Upper lobe of left lung (tissue), 6 donors: ENCODE measurements at regions not wholly inside any gene's neighbourhood (a gene's known extent, or its start where the extent isn't known, plus 50 kb on each side); places are given as distances from the start of the nearest gene placed in this dataset.

Experiments used
- ATAC-seq, 2 donors: fragments of 200-7000 bp; cut with Tn5 transposase; one replicate each; pipeline ENCODE4 v1.9.1; 2022; ENCODE audit warnings: mild to moderate bottlenecking in 2 of 2, moderate library complexity in 2 of 2; ENCODE audit not compliant: low FRiP score in 2 of 2
- DNase-seq, 2 donors: peaks; one replicate each; pipeline ENCODE4 v3.0.0-alpha.2; 2019 to 2020
- H3K27ac ChIP-seq, 4 donors: fragments of 200-600 bp; sonication (generic); one replicate each; pipeline ENCODE4 v1.5.1; 2016 to 2019
- H3K27me3 ChIP-seq, 4 donors: fragments of 200-600 bp; sonication (generic); one replicate each; pipeline ENCODE4 v1.5.1; 2017 to 2019
- H3K36me3 ChIP-seq, 4 donors: fragments of 200-600 bp; sonication (generic); one replicate each; pipeline ENCODE4 v1.5.1; 2016 to 2019
- H3K4me1 ChIP-seq, 4 donors: fragments of 200-600 bp; sonication (generic); one replicate each; pipeline ENCODE4 v1.5.1; 2018 to 2019
- H3K4me3 ChIP-seq, 4 donors: fragments of 200-600 bp; sonication (generic); one replicate each; pipeline ENCODE4 v1.5.1; 2017 to 2019; ENCODE audit warnings: mild to moderate bottlenecking in 2 of 4, moderate library complexity in 1 of 4
- H3K9me3 ChIP-seq, 4 donors: fragments of 200-600 bp; sonication (generic); one replicate each; pipeline ENCODE4 v1.5.1; 2018 to 2019
- EP300 ChIP-seq, 4 donors: sonication (generic); formaldehyde crosslinking; IDR thresholded peaks; one replicate each; pipeline ENCODE4 v1.5.1; 2017; ENCODE audit warnings: antibody characterized with exemption in 4 of 4, control low read depth in 2 of 4
- POLR2A ChIP-seq, 4 donors: fragments of 450-650 bp; IDR thresholded peaks; one replicate each; pipeline ENCODE4 v1.5.1; 2016 to 2017; ENCODE audit warnings: antibody characterized with exemption in 4 of 4, mild to moderate bottlenecking in 2 of 4
- POLR2AphosphoS5 ChIP-seq, 2 donors: sonication (generic); formaldehyde crosslinking; IDR thresholded peaks; one replicate each; pipeline ENCODE4 v1.5.1; 2017; ENCODE audit warnings: antibody characterized with exemption in 2 of 2
- WGBS, 2 donors: methylation state at CpG; one replicate each; pipeline ENCODE4 v1.1.5; 2017 to 2018; 5-methylcytosine and 5-hydroxymethylcytosine counted together
- TF ChIP-seq, protein P1 (sequence below), 6 experiments: fragments of 450-650 bp in 4 of 6; fragments of 200-600 bp in 2 of 6; sonication (generic) in 2 of 6; IDR thresholded peaks; one replicate each; pipeline ENCODE4 v1.5.1; 2016 to 2019; ENCODE audit warnings: antibody characterized with exemption in 6 of 6
- donor health status: DM: no; HTN: no; CAD: no; lungs with moderate emphysema.
- donor health status: DM: no; HTN: yes; CAD: no; lungs with severe emphysema.

DNA sequence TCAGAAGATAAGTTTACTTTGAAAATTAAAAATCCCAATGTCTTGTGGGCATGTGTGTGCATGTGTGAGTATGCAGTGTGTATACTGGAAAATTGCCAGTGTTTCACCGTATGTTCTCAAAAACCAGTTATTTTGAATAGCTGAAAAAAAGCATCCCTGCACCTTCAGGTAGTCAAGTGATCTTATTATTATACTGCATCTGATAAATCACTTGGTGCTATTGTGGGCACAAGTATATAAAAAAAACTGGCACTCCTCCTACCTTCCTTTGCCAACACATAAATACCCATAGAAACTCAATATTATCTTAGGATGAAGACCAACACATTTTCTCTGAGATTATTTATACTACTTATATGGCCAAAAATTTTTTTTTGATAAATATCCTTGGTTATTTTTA lies 91.5 kb upstream of the MAP9 start:
- Histone ChIP-seq H3K4me3 (no peak overlapping the region), H3K36me3 (no peaks in the 10 kb centered on the region), H3K9me3 (no peaks in the 10 kb centered on the region), H3K27me3 (no peaks in the 10 kb centered on the region), H3K27ac (no peak overlapping the region), H3K4me1 (peaks cover 0 to 7% (median 0%) of the 10 kb centered on the region in 4 donors)
- no peak for ATAC-seq
- DNase-seq: no peak
- TF ChIP-seq, protein P1, sequence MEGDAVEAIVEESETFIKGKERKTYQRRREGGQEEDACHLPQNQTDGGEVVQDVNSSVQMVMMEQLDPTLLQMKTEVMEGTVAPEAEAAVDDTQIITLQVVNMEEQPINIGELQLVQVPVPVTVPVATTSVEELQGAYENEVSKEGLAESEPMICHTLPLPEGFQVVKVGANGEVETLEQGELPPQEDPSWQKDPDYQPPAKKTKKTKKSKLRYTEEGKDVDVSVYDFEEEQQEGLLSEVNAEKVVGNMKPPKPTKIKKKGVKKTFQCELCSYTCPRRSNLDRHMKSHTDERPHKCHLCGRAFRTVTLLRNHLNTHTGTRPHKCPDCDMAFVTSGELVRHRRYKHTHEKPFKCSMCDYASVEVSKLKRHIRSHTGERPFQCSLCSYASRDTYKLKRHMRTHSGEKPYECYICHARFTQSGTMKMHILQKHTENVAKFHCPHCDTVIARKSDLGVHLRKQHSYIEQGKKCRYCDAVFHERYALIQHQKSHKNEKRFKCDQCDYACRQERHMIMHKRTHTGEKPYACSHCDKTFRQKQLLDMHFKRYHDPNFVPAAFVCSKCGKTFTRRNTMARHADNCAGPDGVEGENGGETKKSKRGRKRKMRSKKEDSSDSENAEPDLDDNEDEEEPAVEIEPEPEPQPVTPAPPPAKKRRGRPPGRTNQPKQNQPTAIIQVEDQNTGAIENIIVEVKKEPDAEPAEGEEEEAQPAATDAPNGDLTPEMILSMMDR (IDR thresholded peaks at IDR 0.05): no peak
- TF ChIP-seq EP300 (IDR thresholded peaks at IDR 0.05): no peak
- TF ChIP-seq POLR2AphosphoS5 (IDR thresholded peaks at IDR 0.05): no peak
- no peak for TF ChIP-seq POLR2A (IDR thresholded peaks at IDR 0.05)
- WGBS, 2 donors: 75 to 91% methylated on average over 1 of the region's 1 CpG

DNA sequence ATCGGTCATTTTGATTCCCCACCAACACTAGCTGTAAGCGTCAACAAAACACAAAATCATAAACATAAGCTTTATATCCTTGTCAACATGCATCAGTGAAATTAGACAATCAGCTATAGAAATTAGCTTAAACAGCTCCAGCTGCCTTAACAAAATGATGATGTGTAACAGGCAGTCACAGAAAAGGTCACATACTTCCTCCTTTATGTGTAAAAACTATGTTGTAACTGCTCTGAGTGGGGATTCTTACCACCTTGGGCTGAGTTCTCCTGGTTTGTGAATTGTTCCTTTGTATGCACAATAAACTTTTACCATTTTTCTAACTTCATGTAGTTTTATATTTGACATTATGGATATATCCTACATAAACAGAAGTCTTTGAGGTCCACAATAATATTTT lies 73.9 kb upstream of the MAP9 start:
- Histone ChIP-seq H3K27me3 (no peaks in the 10 kb centered on the region), H3K4me1 (no peaks in the 10 kb centered on the region), H3K4me3 (no peak overlapping the region), H3K27ac (no peak overlapping the region), H3K36me3 (no peaks in the 10 kb centered on the region), H3K9me3 (no peaks in the 10 kb centered on the region)
- no peak for TF ChIP-seq POLR2AphosphoS5 (IDR thresholded peaks at IDR 0.05)
- TF ChIP-seq EP300 (IDR thresholded peaks at IDR 0.05): no peak
- TF ChIP-seq, protein P1 (IDR thresholded peaks at IDR 0.05): no peak
- no peak for TF ChIP-seq POLR2A (IDR thresholded peaks at IDR 0.05)
- 90 to 95% methylated on average over 2 of the region's 2 CpGs for WGBS, 2 donors
- ATAC-seq (no peak), DNase-seq (no peak)

DNA sequence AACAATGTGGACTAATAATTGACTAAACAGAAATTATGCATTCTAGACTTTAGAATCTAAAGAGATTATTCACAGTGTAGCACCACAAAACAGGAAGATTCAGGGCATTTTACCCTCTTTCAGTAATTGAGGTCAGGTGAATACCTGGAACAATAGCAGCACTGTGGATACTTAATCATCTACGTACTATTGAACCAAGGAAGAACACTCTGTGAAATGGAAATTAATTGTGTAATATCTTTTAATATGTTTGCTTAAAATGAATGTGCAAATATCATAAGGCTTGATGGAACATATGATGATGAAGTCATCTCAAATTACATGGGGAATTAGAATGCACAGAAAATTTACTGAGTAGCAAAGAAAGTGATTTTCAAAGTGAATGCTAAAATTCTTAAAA lies 68.5 kb upstream of the MAP9 start:
- WGBS, 2 donors: 61 to 70% methylated on average over 1 of the region's 1 CpG
- H3K9me3 ChIP-seq: no peaks in the 10 kb centered on the region
- ATAC-seq (no peak), DNase-seq (no peak)
- no peaks in the 10 kb centered on the region for H3K4me1 ChIP-seq
- no peaks in the 10 kb centered on the region for H3K36me3 ChIP-seq
- no peak overlapping the region for H3K27ac ChIP-seq
- TF ChIP-seq, protein P1 (IDR thresholded peaks at IDR 0.05): no peak
- TF ChIP-seq EP300 (IDR thresholded peaks at IDR 0.05): peak in 1 of 4 donors; percentile 10
- no peak for TF ChIP-seq POLR2AphosphoS5 (IDR thresholded peaks at IDR 0.05)
- TF ChIP-seq POLR2A (IDR thresholded peaks at IDR 0.05): no peak
- no peaks in the 10 kb centered on the region for H3K27me3 ChIP-seq
- no peak overlapping the region for H3K4me3 ChIP-seq

DNA sequence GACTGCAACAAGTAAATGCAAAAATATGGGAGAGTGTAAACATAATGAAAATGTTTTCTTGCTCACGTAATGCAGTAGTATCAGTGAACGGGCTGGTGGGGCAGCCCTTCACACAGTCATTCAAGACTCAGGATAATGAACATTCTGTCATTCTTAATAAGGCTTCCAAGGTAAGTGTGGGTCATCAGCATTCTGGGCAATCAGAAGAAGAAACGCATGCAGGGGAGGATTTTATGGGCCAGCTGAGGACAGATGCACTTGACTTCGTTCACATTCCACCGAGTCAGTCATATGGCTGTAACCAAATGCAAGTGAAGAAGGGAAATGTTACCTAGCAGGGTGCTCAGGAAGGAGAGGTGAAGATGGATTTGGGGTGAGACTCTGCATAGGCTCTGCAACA lies 68.0 kb upstream of the MAP9 start:
- 74 to 92% methylated on average over 5 of the region's 5 CpGs for WGBS, 2 donors
- DNase-seq (no peak), ATAC-seq (no peak)
- H3K27ac ChIP-seq: no peak overlapping the region
- no peaks in the 10 kb centered on the region for H3K36me3 ChIP-seq
- no peak overlapping the region for H3K4me3 ChIP-seq
- H3K27me3 ChIP-seq: no peaks in the 10 kb centered on the region
- no peaks in the 10 kb centered on the region for H3K4me1 ChIP-seq
- no peaks in the 10 kb centered on the region for H3K9me3 ChIP-seq
- TF ChIP-seq POLR2A (IDR thresholded peaks at IDR 0.05): no peak
- TF ChIP-seq POLR2AphosphoS5 (IDR thresholded peaks at IDR 0.05): no peak
- no peak for TF ChIP-seq EP300 (IDR thresholded peaks at IDR 0.05)
- TF ChIP-seq, protein P1 (IDR thresholded peaks at IDR 0.05): no peak

DNA sequence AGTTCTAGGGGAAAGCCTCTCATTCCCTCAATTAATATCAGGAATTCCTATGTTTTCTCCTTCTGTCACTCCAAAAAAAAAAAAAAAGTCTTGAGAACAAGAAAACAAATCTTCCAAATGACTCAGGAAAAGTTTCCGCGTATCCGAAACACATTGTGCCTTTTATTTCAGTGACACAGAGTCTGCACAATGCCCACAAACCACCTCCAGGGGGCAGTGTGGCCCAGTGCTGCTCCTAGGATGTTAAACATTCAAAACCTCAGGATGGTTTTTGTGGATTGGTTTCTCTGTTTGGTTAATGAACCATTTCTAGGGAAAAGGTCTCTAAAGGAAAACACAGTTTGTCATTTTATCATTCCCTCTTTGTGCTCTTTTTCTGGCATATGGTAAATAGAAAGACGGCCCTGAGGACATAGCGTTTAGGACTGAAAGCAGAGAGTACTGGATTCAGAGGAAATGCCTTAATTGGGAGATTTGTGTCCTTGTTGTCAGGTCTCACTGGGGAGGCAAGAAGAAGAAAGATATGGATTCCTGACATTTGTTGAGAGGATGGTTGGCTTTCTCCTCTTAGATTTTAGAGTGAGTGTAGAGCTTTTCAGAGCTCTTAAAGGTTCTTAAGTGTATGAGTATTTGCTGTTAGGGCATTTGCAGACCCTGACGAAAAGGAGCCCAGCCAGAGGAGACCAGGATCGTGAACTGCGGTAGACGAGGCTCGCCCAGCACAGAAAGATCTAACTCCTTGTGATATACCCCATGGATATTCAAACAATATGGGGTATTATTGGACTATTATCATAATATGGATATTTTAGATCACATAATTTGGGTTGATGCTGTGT lies 65.7 kb upstream of the MAP9 start:
- no peaks in the 10 kb centered on the region for H3K36me3 ChIP-seq
- H3K27me3 ChIP-seq: no peaks in the 10 kb centered on the region
- DNase-seq (peak in 1 of 2 donors; percentile 77), ATAC-seq (peak; percentile 89 to 95)
- no peaks in the 10 kb centered on the region for H3K4me1 ChIP-seq
- 35 to 39% methylated on average over 10 of the region's 10 CpGs for WGBS, 2 donors
- peak overlapping the region in 1 of 4 donors; percentile 13 for H3K4me3 ChIP-seq
- no peaks in the 10 kb centered on the region for H3K9me3 ChIP-seq
- TF ChIP-seq, protein P1 (IDR thresholded peaks at IDR 0.05): peak; percentile 70 to 91 (median 81)
- no peak for TF ChIP-seq POLR2AphosphoS5 (IDR thresholded peaks at IDR 0.05)
- peak overlapping the region in 1 of 4 donors; percentile 30 for H3K27ac ChIP-seq
